ENCODE measurements at regions not wholly inside any gene's neighbourhood (a gene's known extent, or its start where the extent isn't known, plus 50 kb on each side); places are given as distances from the start of the nearest gene placed in this dataset.

DNA sequence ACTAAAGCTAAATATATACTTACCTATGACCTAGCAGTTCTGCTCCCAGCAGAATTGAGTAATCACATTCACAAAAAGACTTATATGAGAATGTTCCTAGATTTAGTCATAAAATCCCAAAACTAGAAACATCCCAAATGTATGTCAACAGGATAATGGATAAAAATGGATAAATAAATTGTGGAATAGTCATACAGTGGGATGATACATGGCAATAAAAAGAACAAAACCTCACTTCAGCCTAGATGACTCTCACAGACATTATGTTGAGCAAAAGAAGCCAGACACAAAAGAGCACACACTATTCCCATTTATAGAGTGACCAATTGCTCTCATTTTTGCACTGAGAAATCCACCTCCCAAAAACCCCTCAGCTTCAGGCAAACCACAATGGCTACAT lies 352.4 kb upstream of the HTR2A start:
- no peak for TF ChIP-seq ZNF555 (tag by site-specific recombination; conservative IDR thresholded peaks at IDR 0.05)
- TF ChIP-seq ZNF211 (tag by site-specific recombination; IDR thresholded peaks at IDR 0.05; ENCODE audit: low read depth) = no peak
- TF ChIP-seq ZSCAN16 (tag by site-specific recombination; IDR thresholded peaks at IDR 0.05) = no peak
- TF ChIP-seq, protein P1, sequence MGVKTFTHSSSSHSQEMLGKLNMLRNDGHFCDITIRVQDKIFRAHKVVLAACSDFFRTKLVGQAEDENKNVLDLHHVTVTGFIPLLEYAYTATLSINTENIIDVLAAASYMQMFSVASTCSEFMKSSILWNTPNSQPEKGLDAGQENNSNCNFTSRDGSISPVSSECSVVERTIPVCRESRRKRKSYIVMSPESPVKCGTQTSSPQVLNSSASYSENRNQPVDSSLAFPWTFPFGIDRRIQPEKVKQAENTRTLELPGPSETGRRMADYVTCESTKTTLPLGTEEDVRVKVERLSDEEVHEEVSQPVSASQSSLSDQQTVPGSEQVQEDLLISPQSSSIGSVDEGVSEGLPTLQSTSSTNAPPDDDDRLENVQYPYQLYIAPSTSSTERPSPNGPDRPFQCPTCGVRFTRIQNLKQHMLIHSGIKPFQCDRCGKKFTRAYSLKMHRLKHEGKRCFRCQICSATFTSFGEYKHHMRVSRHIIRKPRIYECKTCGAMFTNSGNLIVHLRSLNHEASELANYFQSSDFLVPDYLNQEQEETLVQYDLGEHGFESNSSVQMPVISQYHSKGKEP (tag by site-specific recombination; IDR thresholded peaks at IDR 0.05) = no peak
- no peak for TF ChIP-seq ZNF155 (tag by site-specific recombination; IDR thresholded peaks at IDR 0.05)
- TF ChIP-seq, protein P2, sequence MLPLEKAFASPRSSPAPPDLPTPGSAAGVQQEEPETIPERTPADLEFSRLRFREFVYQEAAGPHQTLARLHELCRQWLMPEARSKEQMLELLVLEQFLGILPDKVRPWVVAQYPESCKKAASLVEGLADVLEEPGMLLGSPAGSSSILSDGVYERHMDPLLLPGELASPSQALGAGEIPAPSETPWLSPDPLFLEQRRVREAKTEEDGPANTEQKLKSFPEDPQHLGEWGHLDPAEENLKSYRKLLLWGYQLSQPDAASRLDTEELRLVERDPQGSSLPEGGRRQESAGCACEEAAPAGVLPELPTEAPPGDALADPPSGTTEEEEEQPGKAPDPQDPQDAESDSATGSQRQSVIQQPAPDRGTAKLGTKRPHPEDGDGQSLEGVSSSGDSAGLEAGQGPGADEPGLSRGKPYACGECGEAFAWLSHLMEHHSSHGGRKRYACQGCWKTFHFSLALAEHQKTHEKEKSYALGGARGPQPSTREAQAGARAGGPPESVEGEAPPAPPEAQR (tag by site-specific recombination; IDR thresholded peaks at IDR 0.05) = no peak
- TF ChIP-seq ZBTB48 (tag by site-specific recombination; IDR thresholded peaks at IDR 0.05) = no peak
- TF ChIP-seq ZNF600 (tag by site-specific recombination; IDR thresholded peaks at IDR 0.05) = no peak
- TF ChIP-seq, protein P3, sequence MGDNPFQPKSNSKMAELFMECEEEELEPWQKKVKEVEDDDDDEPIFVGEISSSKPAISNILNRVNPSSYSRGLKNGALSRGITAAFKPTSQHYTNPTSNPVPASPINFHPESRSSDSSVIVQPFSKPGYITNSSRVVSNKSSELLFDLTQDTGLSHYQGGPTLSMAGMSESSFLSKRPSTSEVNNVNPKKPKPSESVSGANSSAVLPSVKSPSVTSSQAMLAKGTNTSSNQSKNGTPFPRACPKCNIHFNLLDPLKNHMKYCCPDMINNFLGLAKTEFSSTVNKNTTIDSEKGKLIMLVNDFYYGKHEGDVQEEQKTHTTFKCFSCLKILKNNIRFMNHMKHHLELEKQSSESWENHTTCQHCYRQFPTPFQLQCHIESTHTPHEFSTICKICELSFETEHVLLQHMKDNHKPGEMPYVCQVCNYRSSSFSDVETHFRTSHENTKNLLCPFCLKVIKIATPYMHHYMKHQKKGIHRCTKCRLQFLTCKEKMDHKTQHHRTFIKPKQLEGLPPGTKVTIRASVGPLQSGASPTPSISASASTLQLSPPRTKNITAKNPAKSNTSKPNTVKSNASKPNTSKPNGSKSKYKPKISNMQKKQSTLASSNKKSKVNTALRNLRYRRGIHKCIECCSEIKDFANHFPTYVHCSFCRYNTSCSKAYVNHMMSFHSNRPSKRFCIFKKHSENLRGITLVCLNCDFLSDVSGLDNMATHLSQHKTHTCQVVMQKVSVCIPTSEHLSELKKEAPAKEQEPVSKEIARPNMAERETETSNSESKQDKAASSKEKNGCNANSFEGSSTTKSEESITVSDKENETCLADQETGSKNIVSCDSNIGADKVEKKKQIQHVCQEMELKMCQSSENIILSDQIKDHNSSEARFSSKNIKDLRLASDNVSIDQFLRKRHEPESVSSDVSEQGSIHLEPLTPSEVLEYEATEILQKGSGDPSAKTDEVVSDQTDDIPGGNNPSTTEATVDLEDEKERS (tag by site-specific recombination; IDR thresholded peaks at IDR 0.05) = no peak
- TF ChIP-seq ZNF501 (tag by site-specific recombination; IDR thresholded peaks at IDR 0.05) = no peak
- TF ChIP-seq, protein P4, sequence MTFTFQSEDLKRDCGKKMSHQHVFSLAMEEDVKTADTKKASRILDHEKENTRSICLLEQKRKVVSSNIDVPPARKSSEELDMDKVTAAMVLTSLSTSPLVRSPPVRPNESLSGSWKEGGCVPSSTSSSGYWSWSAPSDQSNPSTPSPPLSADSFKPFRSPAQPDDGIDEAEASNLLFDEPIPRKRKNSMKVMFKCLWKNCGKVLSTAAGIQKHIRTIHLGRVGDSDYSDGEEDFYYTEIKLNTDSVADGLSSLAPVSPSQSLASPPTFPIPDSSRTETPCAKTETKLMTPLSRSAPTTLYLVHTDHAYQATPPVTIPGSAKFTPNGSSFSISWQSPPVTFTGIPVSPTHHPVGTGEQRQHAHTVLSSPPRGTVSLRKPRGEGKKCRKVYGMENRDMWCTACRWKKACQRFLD (tag by site-specific recombination; IDR thresholded peaks at IDR 0.05) = no peak
- TF ChIP-seq, protein P5, sequence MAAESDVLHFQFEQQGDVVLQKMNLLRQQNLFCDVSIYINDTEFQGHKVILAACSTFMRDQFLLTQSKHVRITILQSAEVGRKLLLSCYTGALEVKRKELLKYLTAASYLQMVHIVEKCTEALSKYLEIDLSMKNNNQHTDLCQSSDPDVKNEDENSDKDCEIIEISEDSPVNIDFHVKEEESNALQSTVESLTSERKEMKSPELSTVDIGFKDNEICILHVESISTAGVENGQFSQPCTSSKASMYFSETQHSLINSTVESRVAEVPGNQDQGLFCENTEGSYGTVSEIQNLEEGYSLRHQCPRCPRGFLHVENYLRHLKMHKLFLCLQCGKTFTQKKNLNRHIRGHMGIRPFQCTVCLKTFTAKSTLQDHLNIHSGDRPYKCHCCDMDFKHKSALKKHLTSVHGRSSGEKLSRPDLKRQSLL (tag by site-specific recombination; IDR thresholded peaks at IDR 0.05) = no peak
- no peak for TF ChIP-seq SCRT2 (tag by site-specific recombination; IDR thresholded peaks at IDR 0.05)
- TF ChIP-seq, protein P6, sequence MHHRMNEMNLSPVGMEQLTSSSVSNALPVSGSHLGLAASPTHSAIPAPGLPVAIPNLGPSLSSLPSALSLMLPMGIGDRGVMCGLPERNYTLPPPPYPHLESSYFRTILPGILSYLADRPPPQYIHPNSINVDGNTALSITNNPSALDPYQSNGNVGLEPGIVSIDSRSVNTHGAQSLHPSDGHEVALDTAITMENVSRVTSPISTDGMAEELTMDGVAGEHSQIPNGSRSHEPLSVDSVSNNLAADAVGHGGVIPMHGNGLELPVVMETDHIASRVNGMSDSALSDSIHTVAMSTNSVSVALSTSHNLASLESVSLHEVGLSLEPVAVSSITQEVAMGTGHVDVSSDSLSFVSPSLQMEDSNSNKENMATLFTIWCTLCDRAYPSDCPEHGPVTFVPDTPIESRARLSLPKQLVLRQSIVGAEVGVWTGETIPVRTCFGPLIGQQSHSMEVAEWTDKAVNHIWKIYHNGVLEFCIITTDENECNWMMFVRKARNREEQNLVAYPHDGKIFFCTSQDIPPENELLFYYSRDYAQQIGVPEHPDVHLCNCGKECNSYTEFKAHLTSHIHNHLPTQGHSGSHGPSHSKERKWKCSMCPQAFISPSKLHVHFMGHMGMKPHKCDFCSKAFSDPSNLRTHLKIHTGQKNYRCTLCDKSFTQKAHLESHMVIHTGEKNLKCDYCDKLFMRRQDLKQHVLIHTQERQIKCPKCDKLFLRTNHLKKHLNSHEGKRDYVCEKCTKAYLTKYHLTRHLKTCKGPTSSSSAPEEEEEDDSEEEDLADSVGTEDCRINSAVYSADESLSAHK (tag by site-specific recombination; IDR thresholded peaks at IDR 0.05) = no peak
- TF ChIP-seq ZNF266 (tag by site-specific recombination; IDR thresholded peaks at IDR 0.05; ENCODE audit: low read depth) = no peak
- TF ChIP-seq ZNF677 (tag by site-specific recombination; IDR thresholded peaks at IDR 0.05) = no peak
- no peak for TF ChIP-seq ZNF140 (tag by site-specific recombination; IDR thresholded peaks at IDR 0.05)
- TF ChIP-seq ZNF133 (tag by site-specific recombination; IDR thresholded peaks at IDR 0.05) = no peak
- no peak for TF ChIP-seq ZNF146 (tag by site-specific recombination; IDR thresholded peaks at IDR 0.05)
- TF ChIP-seq ZNF791 (tag by site-specific recombination; IDR thresholded peaks at IDR 0.05) = no peak

More for the DNA sequence above, 352.4 kb upstream of the HTR2A start:
- Histone ChIP-seq H3K4me1 (ENCODE audit: control insufficient read depth, insufficient read depth, low read length) (no peaks in the 10 kb centered on the region), H3K36me3 (ENCODE audit: control insufficient read depth in 2 of 2, insufficient read depth in 1 of 2, low read length in 2 of 2) (no peaks in the 10 kb centered on the region), H3K4me3 (ENCODE audit: low read depth, low read length) (no peak overlapping the region), H3K9me3 (ENCODE audit: control insufficient read depth, insufficient read depth, low read depth, low read length) (no peaks in the 10 kb centered on the region), H3K27ac (ENCODE audit: extremely low read depth, low read depth, low read length) (no peak overlapping the region)
- CTCF ChIA-PET = interaction anchor here (0.6 kb wide), 1 partner anchor 25 kb away, joined by 3 read pairs; no protein-coding TSS in a partner anchor
- POLR2A ChIA-PET = no interaction called here
